ENCODE measurements at regions not wholly inside any gene's neighbourhood (a gene's known extent, or its start where the extent isn't known, plus 50 kb on each side); places are given as distances from the start of the nearest gene placed in this dataset.

DNA sequence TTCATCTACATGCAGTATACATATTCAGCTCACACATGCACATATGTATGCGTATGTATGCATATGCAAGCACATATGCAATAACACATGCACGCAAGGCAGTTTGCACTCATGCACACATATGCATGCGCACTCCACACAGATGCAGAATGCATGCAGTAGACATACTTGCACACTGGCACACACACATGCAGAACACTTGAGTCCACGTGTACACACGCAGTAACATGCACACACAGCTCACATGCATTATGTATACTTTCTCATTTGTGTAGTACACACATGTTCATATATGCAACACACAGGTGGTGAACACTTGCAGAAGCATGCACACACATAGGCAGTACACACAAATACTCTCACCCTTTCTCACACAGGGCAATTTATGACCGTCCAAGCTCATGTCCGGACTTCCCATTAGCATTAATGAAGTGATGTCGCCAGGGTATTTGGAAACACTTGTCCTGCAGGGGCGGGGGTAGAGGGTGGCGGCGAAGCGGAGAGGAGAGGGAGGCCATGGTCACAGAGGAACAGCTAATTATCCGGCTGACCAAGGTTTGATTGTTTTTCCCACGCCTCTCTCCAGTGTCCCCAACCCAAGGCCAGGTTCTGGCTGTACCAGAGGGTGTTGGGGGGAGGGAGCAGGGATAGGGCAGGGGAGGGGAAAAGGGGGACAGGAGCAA, 91.3 kb downstream of the VEGFA start:
- no peak for DNase-seq

GRCh38 chr6:43860285-43860684, 90.3 kb downstream of the VEGFA start:
- DNase-seq, result no peak

- no peak for DNase-seq
Observed at GRCh38 chr6:43859213-43859612, 89.2 kb downstream of the VEGFA start.

GRCh38 chr6:43858161-43859153, 88.4 kb downstream of the VEGFA start:
- no peak for DNase-seq

- no peak for DNase-seq
Observed at GRCh38 chr6:43856005-43856765, 86.2 kb downstream of the VEGFA start.

DNA sequence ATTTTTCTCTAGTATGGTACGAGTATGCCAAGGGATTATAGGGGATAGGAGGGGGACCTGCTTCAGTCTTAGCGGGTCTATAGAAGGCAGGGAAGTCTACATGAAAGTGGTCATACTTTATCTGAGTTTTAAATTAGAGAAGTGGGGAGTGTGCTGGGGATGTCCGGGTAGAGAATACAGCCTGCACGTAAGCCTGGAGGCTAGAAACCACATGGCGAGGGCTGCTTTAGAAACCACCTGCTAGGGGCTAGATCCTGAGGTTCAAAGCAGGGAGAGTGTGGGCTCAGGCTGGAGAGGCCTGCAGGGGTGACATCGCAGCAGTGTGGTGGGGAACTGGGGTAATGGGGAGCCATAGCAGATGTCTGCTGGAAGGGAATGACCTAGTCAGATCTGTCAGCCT, 85.2 kb downstream of the VEGFA start:
- no peak for DNase-seq

DNA sequence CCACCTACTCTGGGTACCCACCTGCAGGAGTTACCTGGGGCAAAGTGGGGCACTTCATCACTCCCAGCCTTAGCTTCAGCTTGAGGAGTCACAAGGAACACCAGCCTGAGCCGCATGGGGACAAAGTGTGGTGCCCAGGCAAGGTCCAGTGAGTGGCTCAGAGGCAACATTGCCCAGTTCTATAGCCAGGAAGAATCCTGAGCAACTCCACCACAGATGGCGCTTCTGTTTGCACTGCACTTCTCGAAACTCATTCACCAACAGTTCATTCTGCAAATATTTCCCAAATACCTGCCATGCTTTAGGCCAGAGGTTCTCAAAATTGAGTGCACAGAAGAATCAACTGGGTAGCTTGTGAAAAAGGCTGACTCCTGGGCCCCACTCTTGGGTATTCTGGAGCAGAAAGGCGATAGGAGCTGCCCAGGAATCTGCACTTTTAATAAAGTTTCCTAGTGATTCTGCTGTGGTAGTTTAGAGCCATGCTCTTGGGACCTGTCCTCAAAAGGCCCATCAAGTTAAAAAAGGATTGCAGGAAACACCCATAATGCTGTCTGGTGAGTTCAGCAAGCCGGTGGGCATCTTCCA, 83.1 kb downstream of the VEGFA start:
- DNase-seq, result no peak

DNA sequence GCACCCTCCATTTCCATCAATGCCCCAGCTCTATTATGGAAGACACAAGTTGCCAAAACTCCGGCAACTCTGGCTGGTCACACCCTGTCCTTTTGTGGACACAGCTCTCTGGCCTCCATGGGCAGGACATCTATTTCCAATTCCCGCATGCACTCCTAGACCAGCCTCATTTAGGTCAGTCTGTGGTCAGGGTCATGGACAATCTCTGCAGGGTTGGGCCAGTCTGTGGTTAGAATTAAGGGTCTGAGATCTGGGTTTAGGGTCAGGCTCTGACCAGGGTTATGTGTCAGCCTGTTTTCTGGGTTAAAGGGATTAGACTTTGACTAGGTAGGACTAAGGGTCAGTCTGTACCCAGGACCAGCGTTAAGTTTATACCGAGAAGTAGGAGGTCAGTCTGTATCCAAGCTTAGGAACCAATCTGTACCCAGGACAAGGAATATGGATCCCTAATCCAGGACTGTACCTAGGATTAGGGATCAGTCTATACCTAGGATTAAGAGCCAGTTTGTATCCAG, 82.4 kb downstream of the VEGFA start:
- no peak for DNase-seq

GRCh38 chr6:43851204-43851865, 81.3 kb downstream of the VEGFA start:
- DNase-seq, result no peak

GRCh38 chr6:43850314-43851203, 80.5 kb downstream of the VEGFA start:
- no peak for DNase-seq

DNA sequence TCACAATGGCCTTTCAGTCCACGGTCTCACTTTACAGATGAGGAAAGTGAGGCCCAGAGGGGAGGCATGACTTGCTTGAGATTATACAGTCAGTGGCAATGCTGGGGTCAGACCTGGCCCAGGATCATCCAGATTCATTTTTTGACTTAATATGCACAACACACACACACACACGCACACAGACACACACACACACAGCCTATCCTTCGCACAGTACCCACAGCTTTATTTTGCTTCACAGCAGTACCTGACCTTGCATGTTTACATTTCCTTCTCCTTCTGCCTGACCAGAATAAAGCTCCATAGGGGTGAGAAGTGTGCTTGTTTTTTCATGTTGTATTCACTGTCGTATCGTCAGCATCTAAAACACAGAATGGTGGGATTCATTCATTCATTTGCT, 79.8 kb downstream of the VEGFA start:
- DNase-seq, result no peak

- DNase-seq, result no peak
Observed at GRCh38 chr6:43848671-43849391, 78.8 kb downstream of the VEGFA start.

DNA sequence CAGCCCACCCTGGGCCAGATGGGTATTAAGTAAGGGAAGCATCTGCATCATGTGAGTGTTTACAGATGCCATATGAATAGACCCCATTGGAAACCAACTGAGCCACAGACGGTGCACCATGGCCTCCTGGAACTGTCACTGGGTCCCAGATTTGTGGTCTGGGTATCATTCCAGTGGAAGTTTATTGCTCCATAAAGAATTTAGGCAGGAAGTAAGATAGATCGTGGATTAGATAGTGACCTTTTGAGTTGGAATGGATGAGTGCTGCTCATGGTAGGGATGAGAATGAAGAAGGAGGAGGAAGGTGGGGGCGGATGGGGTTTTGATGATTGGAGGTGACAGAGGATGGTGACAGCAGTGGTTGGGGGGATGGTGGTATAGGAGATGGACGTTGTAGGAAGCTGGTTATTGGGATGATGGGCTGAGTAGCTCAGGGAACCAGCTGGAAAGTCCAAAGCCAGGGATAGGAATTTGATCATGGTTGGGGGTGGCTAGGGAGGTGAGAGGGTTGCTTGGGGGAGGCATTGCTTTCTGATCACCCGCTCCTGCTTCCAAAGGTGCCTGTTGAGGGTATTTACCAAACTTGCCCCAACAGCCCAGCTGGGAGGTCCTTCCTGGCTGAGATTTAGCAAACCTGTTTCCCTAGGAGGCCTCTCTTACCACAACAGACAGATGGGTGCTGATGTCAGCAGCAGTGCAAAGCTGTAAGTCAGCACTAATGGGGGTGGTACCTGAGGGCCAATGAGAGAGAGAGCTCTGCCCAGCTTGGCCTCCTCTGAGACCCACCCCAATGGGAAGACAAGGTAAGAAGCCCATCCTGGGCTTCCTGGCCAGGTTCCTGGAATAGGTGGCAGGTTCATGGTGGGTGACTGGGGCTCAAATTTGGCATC, 78.0 kb downstream of the VEGFA start:
- no peak for DNase-seq

GRCh38 chr6:43846556-43846955, 76.5 kb downstream of the VEGFA start:
- DNase-seq, result no peak

DNA sequence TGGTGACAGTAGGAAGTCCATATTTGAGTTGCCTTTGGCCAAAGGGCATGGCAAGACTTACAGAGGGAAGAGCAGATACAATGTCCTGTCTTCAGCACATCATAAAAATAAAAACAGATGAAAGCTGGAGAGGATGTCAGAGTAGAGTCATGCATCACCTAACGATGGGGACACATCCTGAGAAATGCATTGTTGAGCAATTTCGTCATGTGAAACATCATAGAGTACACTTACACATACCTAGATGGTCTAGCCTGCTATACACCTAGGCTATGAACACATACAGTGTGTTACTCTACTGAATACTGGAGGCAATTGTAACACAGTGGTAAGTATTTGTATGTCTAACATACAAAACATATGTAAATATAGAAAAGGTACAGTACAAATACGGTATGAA, 75.6 kb downstream of the VEGFA start:
- no peak for DNase-seq

GRCh38 chr6:43843669-43844171, 73.7 kb downstream of the VEGFA start:
- DNase-seq, result no peak

DNA sequence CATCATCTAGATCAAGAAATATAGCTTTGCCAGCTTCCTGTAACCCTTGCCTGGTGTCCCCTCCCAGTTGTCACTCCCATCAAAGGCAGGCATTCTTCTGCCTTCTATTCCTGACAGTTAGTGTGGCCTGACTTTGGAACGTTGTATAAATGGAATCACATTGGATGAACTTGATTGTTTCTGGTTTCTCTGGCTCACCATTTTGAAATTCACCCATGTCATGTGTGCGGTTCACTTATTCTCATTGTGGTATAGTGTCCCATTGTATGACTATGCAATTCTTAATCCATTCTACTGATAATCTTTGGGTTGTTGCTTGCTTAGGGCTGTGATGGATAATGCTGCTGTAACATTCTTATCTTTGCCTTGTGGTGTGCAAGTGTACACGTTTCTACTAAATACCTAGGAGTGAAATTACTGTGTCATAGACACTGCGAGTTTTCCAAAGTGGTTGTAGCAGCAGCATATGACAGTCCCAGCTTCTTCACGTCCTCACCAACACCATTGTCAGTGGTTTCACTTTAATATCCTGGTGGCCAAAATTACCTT, 73.2 kb downstream of the VEGFA start:
- no peak for DNase-seq

DNA sequence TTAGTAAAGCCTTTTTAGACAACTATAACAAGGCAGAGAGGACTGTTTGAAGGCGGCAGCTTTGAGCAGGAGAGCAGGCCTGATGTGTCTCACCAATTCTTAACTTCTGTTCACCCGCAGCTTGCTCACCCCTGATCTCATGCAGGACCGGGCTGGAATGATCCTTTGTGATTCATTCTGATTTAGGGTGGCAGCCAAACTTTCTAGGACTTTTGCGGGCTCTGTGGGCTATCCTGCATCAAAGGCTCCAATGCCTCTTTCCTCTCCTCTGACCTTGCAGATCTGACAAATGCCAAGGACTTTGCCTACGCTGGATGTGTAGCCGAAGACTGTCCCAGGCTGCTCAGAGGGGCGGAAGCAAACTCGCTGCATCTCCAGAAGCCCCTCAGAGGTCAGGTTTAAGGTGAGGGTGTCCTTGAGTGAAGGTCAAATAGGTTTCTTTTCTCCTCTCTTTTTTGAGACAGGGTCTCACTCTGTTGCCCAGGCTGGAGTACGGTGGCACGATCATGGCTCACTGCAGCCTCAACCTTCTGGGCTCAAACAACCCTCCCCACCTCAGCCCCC, 72.3 kb downstream of the VEGFA start:
- no peak for DNase-seq

All from CD4-positive, alpha-beta T cell treated with Interleukin-10 for 1 hour (primary cell).